PC-9 (cell line): ENCODE measurements at regions not wholly inside any gene's neighbourhood (a gene's known extent, or its start where the extent isn't known, plus 50 kb on each side); places are given as distances from the start of the nearest gene placed in this dataset.

Experiments used
- BruUV-seq: library from RNA; stranded (reverse); fragments of 400-500 nt; replicated peaks from 2 replicates; lab custom pipeline; 2021; lab: Mats Ljungman, UMichigan
- CTCF ChIA-PET: fragments of 300-600 bp; sonication (Branson Sonifier 250); formaldehyde crosslinking; loops from one replicate; lab custom pipeline; 2022; ENCODE audit warnings: antibody characterized with exemption; lab: Charles Lee
- POLR2A ChIA-PET: fragments of 300-600 bp; sonication (Branson Sonifier 250); formaldehyde crosslinking; loops from one replicate; lab custom pipeline; 2022; ENCODE audit warnings: antibody characterized with exemption; ENCODE audit not compliant: unreplicated experiment; lab: Charles Lee
- DNase-seq, 2 experiments: peaks; one replicate each; pipeline versions ENCODE4 v3.0.0 to v3.0.0-alpha.2; 2015 to 2022; ENCODE audit warnings: mixed read lengths in 1 of 2
- H2AFZ ChIP-seq: fragments of 200-600 bp; sonication (generic); 2 replicates; pipeline ENCODE4 v1.8.1; 2017; ENCODE audit warnings: antibody characterized with exemption
- H3F3A ChIP-seq: fragments of 200-600 bp; sonication (generic); 2 replicates; pipeline ENCODE4 v1.8.1; 2017; ENCODE audit warnings: antibody characterized with exemption, mild to moderate bottlenecking, low read depth; ENCODE audit not compliant: insufficient read depth
- H3K27ac ChIP-seq: fragments of 200-600 bp; sonication (generic); 2 replicates; pipeline ENCODE4 v1.6.1; 2016; ENCODE audit warnings: mixed run types
- H3K27me3 ChIP-seq: fragments of 200-600 bp; sonication (generic); 2 replicates; pipeline ENCODE4 v1.6.1; 2016; ENCODE audit warnings: low read depth, mixed run types; ENCODE audit not compliant: insufficient read depth
- H3K36me3 ChIP-seq: fragments of 200-600 bp; sonication (generic); 2 replicates; pipeline ENCODE4 v1.6.1; 2016; ENCODE audit warnings: low read depth, mixed run types
- H3K4me1 ChIP-seq: fragments of 200-600 bp; sonication (generic); replicated peaks from 2 replicates; pipeline ENCODE4 v1.6.1; 2016; ENCODE audit warnings: mixed run types; ENCODE audit not compliant: insufficient read depth
- H3K4me2 ChIP-seq: fragments of 200-600 bp; sonication (generic); 2 replicates; pipeline ENCODE4 v1.6.1; 2017; ENCODE audit warnings: mixed run types
- H3K4me3 ChIP-seq: fragments of 200-600 bp; sonication (generic); 2 replicates; pipeline ENCODE4 v1.6.1; 2016; ENCODE audit warnings: mixed run types
- H3K79me2 ChIP-seq: fragments of 200-600 bp; sonication (generic); 2 replicates; pipeline ENCODE4 v1.6.1; 2017; ENCODE audit warnings: low read depth, mixed run types
- H3K9me2 ChIP-seq: fragments of 200-600 bp; sonication (generic); 2 replicates; pipeline ENCODE4 v1.8.1; 2017; ENCODE audit warnings: mild to moderate bottlenecking; ENCODE audit not compliant: insufficient read depth
- H3K9me3 ChIP-seq: fragments of 200-600 bp; sonication (generic); 2 replicates; pipeline ENCODE4 v1.8.1; 2016; ENCODE audit warnings: low read depth; ENCODE audit not compliant: insufficient read depth
- H4K20me1 ChIP-seq: fragments of 200-600 bp; sonication (generic); 2 replicates; pipeline ENCODE4 v1.8.1; 2017; ENCODE audit not compliant: insufficient read depth
- CTCF ChIP-seq: fragments of 200-600 bp; sonication (generic); conservative IDR thresholded peaks from 2 replicates; pipeline ENCODE4 v1.6.1; 2017; ENCODE audit warnings: mixed run types, antibody characterized with exemption, mild to moderate bottlenecking, moderate library complexity
- EZH2 ChIP-seq: fragments of 200-600 bp; sonication (generic); IDR thresholded peaks from 2 replicates; pipeline ENCODE4 v1.8.0; 2017; ENCODE audit warnings: antibody characterized with exemption, low read depth
- intact Hi-C: fragments of 100-400 bp; cut with micrococcal nuclease; formaldehyde crosslinking; loops from one replicate; pipeline ENCODE4 v1.10.0; 2022; ENCODE audit not compliant: unreplicated experiment

- Histone ChIP-seq H3K27ac (no peak overlapping the region), H3K4me3 (no peak overlapping the region), H3K9me3 (no peaks in the 10 kb centered on the region), H3K27me3 (no peaks in the 10 kb centered on the region), H3F3A (peaks cover under 1% of the 10 kb centered on the region; the same call in 1 of the 2 replicates), H3K4me2 (no peak overlapping the region), H4K20me1 (no peaks in the 10 kb centered on the region), H3K36me3 (no peaks in the 10 kb centered on the region), H3K9me2 (no peaks in the 10 kb centered on the region), H3K79me2 (no peaks in the 10 kb centered on the region), H3K4me1 (peaks cover 25% of the 10 kb centered on the region), H2AFZ (no peak overlapping the region)
- BruUV-seq: no TSS peak
- CTCF ChIA-PET: no interaction called here
- POLR2A ChIA-PET: no interaction called here
- intact Hi-C loops: loop anchor here (5.0 kb wide), 1 partner anchor 38 kb away; no protein-coding TSS in a partner anchor
- no peak for DNase-seq
- TF ChIP-seq EZH2 (no peak), CTCF (no peak)
Observed at GRCh38 chr2:200749631-200750322, 61.9 kb upstream of the BZW1 start.

GRCh38 chr2:200750323-200750910, 61.3 kb upstream of the BZW1 start:
- H3K4me2 ChIP-seq: no peak overlapping the region
- no peak overlapping the region for H3K27ac ChIP-seq
- no peaks in the 10 kb centered on the region for H3K79me2 ChIP-seq
- H4K20me1 ChIP-seq: no peaks in the 10 kb centered on the region
- peaks cover 31% of the 10 kb centered on the region for H3K4me1 ChIP-seq
- H3K4me3 ChIP-seq: no peak overlapping the region
- no TSS peak for BruUV-seq
- ChIA-PET CTCF (no interaction called here), POLR2A (no interaction called here)
- no peaks in the 10 kb centered on the region for H3K36me3 ChIP-seq
- no peak for DNase-seq
- intact Hi-C loops: no loop called here
- no peaks in the 10 kb centered on the region for H3K27me3 ChIP-seq
- no peak for TF ChIP-seq CTCF
- TF ChIP-seq EZH2: no peak
- H2AFZ ChIP-seq: no peak overlapping the region
- H3F3A ChIP-seq: peaks cover 7% of the 10 kb centered on the region
- H3K9me3 ChIP-seq: no peaks in the 10 kb centered on the region
- no peaks in the 10 kb centered on the region; the same call in 1 of the 2 replicates for H3K9me2 ChIP-seq

GRCh38 chr2:200751786-200752185, 59.9 kb upstream of the BZW1 start:
- intact Hi-C loops: no loop called here
- DNase-seq: peak in 1 of 2 experiments; percentile 19
- Histone ChIP-seq H3K9me2 (no peaks in the 10 kb centered on the region; the same call in 1 of the 2 replicates), H3K36me3 (no peaks in the 10 kb centered on the region), H3K4me2 (no peak overlapping the region), H3K79me2 (no peaks in the 10 kb centered on the region), H3K4me3 (no peak overlapping the region), H3K4me1 (peaks cover 45% of the 10 kb centered on the region), H2AFZ (no peak overlapping the region), H4K20me1 (no peaks in the 10 kb centered on the region), H3K9me3 (no peaks in the 10 kb centered on the region), H3K27ac (no peak overlapping the region), H3K27me3 (no peaks in the 10 kb centered on the region), H3F3A (peaks cover 21% of the 10 kb centered on the region)
- ChIA-PET POLR2A (interaction anchor here (0.6 to 0.9 kb wide), 6 partner anchors 9 to 76 kb away, joined by 3 to 12 read pairs (median 4); partner anchors contain the start of gene BZW1), CTCF (interaction anchor here (0.9 kb wide), 1 partner anchor 39 kb away, joined by 3 read pairs; no protein-coding TSS in a partner anchor)
- no TSS peak for BruUV-seq
- TF ChIP-seq CTCF: no peak
- no peak for TF ChIP-seq EZH2
